GM19328 (cell line): ENCODE measurements at regions not wholly inside any gene's neighbourhood (a gene's known extent, or its start where the extent isn't known, plus 50 kb on each side); places are given as distances from the start of the nearest gene placed in this dataset.
"Not testable (repeated sequence)": the region's sequence is repeated elsewhere in the genome, so short reads cannot be mapped to it uniquely, and the experiment has no call there.

ENCODE experiments used
- ATAC-seq: cut with Tn5 transposase; IDR thresholded peaks from one replicate; pipeline ENCODE4 v1.9.1; 2021; ENCODE audit warnings: mild to moderate bottlenecking, moderate library complexity; ENCODE audit not compliant: unreplicated experiment

- ATAC-seq, result no peak
Measured at GRCh38 chr14:25350021-25350420, 300.1 kb upstream of the STXBP6 start.

- no peak for ATAC-seq
Measured at GRCh38 chr14:25349269-25349668, 299.3 kb upstream of the STXBP6 start.

GRCh38 chr14:25340882-25341281 is 290.9 kb upstream of the STXBP6 start:
- no peak for ATAC-seq

GRCh38 chr14:25322784-25323183 is 272.8 kb upstream of the STXBP6 start:
- ATAC-seq, result no peak

- ATAC-seq, result not testable (repeated sequence)
Measured at GRCh38 chr14:25316007-25316406, 266.1 kb upstream of the STXBP6 start.

GRCh38 chr14:25308244-25308643 is 258.3 kb upstream of the STXBP6 start:
- no peak for ATAC-seq

GRCh38 chr14:25303934-25304333 is 254.0 kb upstream of the STXBP6 start:
- no peak for ATAC-seq

GRCh38 chr14:25298238-25298637 is 248.3 kb upstream of the STXBP6 start:
- ATAC-seq, result no peak

- ATAC-seq, result not testable (repeated sequence)
Measured at GRCh38 chr14:25290154-25290553, 240.2 kb upstream of the STXBP6 start.

GRCh38 chr14:25274529-25274928 is 224.6 kb upstream of the STXBP6 start:
- ATAC-seq, result no peak

GRCh38 chr14:25267186-25267585 is 217.2 kb upstream of the STXBP6 start:
- no peak for ATAC-seq

GRCh38 chr14:25259470-25259869 is 209.5 kb upstream of the STXBP6 start:
- no peak for ATAC-seq

GRCh38 chr14:25252793-25253192 is 202.8 kb upstream of the STXBP6 start:
- ATAC-seq, result no peak

- no peak for ATAC-seq
Measured at GRCh38 chr14:25250516-25250915, 200.6 kb upstream of the STXBP6 start.

- no peak for ATAC-seq
Measured at GRCh38 chr14:25247609-25248008, 197.7 kb upstream of the STXBP6 start.

- no peak for ATAC-seq
Measured at GRCh38 chr14:25246751-25247150, 196.8 kb upstream of the STXBP6 start.

GRCh38 chr14:25239170-25239569 is 189.2 kb upstream of the STXBP6 start:
- no peak for ATAC-seq

- no peak for ATAC-seq
Measured at GRCh38 chr14:25237845-25238244, 187.9 kb upstream of the STXBP6 start.

- ATAC-seq, result no peak
Measured at GRCh38 chr14:25233613-25234012, 183.7 kb upstream of the STXBP6 start.

GRCh38 chr14:25231004-25231403 is 181.1 kb upstream of the STXBP6 start:
- no peak for ATAC-seq

- ATAC-seq, result no peak
Measured at GRCh38 chr14:25226214-25226613, 176.3 kb upstream of the STXBP6 start.

- ATAC-seq, result no peak
Measured at GRCh38 chr14:25222256-25222655, 172.3 kb upstream of the STXBP6 start.

- ATAC-seq, result no peak
Measured at GRCh38 chr14:25220514-25220913, 170.6 kb upstream of the STXBP6 start.

- ATAC-seq, result no peak
Measured at GRCh38 chr14:25215607-25216006, 165.7 kb upstream of the STXBP6 start.
